ENCODE measurements at regions not wholly inside any gene's neighbourhood (a gene's known extent, or its start where the extent isn't known, plus 50 kb on each side); places are given as distances from the start of the nearest gene placed in this dataset.

DNA sequence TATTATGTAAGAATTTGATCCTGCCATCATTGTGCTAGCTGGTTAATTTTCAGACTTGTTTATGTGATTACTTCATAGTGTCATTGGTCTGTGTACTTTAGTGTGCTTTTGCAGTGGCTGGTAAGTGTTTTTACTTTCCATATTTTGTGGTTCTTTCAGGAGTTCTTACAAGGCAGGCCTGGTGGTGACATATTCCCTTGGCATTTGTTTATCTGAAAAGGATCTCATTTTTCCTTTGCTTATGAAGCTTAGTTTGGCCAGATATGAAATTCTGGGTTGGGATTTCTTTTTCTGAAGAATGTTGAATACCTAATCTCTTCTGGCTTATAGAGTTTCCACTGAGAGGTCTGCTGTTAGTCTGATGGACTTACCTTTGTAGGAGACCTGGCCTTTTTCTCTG, 72.8 kb upstream of the MC4R start:
- no peak for DNase-seq (ENCODE audit: low read depth)

DNA sequence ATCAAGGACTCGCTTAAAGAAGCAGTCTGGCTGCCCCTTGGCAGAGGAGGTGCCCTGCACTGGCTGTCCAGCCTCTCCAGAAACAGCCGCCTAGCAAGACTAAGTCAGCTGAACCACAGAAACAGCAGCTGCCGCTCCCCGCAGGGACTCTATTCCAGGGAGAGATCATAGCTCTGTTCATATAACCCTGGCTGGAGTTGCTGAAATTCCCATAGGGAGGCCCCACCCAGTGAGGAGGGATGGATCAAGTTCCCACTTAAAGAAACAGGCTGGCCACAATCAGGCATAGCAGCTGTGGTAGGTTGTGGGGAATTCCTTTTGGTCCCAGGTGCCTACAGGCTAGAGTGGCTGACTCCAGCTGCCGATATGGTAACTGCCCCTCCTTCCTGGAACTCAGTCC, 74.2 kb upstream of the MC4R start:
- no peak for DNase-seq (ENCODE audit: low read depth)

DNA sequence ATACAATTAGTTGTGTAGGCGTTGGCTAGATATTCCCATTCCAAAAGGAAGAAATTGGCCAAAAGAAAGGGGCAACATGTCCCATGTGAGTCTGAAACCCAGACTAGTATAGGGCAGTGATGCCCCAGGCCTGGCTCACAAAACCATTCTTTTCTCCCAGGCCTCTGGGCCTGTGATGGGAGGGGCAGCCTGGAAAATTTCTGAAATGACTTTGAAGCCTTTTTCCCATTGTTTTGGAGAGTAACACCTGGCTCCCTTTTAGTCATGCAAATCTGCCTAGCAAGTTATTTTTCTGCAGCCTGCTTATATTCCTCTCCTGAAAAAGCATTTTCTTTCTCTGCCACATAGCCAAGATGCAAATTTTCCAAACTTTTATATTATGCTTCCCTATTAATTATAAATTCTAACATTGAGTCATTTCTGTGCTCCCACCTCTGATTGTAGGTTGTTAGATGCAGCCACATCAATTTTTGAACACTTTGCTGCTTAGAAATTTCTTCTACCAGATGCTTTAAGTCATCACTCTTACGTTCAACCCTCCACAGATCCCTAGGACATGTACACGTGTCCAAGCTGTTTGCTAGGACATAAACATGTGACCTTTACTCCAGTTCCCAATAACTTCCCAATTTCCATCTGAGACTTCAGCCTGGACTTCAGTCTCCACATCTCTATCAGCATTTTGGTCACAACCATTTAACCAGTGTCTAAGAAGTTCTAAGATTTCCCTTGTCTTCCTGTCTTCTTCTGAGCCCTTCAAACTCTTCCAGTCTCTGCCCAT, 76.1 kb upstream of the MC4R start:
- no peak for DNase-seq (ENCODE audit: low read depth)

DNA sequence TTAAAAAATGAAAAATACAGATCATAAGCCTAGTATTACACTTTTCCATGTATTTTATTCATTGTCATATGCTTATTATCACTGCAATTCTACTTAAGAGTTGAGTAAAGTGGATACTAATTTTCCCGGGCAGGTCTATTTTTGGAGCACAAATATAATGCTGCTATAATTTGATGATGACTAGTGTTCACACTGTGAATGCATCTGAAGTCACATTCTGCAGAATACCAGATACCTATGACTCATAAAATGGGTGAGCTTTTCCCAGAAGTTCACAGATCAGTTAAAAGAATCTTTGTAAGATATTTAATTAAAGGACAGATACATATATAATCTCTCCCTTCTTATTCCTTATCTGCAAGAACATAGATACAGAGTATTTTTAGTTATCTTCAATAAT, 79.8 kb upstream of the MC4R start:
- no peak for DNase-seq (ENCODE audit: low read depth)

DNA sequence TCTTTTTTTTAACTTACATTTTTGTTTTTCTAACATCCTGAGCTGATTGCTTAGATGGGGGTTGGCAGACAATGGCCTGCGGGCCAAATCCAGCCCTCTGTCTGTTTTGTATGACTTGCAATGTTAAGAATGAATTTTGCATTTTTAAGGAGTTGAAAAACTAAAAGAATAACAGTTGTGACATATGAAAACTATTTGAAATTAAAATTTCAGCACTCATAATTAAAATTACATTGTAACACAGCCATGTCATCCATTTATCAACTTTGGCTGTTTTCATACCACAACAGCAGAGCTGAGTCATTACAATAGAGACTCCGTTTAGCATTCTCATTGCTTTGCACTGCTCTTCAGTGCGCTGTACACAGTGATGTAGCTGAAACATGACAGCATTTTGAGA, 94.1 kb upstream of the MC4R start:
- DNase-seq (ENCODE audit: low read depth), result no peak

DNA sequence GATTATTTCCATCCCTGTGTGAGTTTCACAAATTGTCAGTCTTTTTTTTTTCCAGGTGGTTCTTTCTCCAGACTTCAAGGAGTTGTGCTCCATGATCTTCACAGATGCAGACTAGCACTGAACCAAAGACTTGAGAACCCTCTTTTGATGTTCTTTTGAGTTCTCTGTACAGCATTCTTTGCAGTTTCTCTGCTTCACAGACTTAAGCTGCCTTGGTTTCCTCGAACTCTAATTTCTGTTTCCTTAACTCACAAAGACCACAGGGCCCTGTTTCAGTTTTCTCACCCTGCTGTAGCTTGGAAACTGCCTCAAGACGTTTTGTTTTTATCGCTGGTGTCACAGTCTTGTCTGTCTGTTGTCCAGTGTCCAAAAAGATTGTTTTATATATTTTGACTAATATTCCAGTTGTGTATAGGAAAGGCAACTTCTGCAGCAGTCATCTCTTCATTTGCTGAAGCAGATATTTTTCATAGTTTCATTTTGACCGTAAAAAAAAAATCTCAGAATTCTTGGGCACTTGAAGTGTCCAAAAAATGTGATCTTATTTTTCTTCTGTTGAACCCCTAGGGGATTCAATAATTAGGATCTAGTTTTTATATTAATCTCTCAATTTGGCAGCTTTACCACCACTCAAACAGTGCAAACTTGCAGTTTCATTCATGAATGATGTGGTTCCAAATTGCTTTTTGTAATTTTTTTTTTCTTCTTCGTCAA, 97.0 kb upstream of the MC4R start:
- no peak for DNase-seq (ENCODE audit: low read depth)

DNA sequence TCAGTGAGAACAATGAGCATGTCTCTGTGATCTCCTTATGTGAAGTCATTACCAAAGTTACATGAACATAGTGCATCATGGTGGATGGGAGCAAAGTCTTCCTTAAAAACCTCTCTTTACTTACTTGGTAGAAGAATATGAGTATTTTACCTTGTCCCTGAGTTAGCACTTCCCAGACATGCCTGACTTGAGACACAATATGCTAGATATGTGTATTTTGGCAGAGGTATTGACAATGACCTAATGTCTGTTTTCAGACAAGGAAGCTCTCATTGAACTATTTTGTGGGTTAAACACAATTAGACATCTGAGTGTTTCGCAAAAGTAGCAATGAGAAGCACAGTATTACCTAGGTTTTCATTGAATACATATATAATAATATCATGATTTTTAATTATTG, 99.1 kb upstream of the MC4R start:
- no peak for DNase-seq (ENCODE audit: low read depth)

DNA sequence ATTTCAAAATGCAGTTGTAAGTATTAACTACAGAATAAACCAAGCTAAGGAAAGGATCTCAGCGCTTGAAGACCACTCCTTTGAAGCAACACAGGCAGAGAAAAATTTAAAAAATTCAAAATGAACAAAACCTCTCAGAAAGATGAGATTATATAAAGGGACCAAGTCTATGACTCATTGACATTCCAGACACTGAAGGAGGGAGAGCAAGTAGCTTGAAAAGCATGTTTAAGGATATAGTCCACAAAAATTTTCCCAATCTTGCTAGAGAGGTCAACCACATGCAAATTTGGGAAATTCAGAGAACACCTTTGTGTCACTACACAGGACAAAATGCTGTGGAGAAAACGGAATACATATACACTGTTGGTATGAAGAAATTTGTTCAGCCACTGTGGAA, 112.6 kb upstream of the MC4R start:
- DNase-seq (ENCODE audit: low read depth), result no peak

DNA sequence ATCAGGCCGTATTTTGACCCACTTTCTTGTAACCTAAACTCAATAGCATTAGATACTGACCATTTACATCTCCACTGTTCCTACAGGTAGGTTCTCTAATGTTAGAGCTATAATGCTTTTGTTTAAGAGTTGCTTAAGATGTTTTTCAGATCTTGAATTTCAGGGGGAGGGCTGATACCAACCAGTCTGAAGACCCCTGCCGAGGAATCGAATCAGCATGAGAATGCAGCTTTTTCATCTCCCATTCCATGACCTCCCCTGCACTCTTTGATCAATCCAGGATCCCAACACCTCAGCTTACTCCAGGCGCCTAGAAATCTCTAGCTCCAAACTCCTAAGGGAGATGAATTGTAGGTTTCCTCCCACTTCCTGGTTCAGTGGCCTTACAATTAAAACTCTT, 120.5 kb upstream of the MC4R start:
- no peak for DNase-seq (ENCODE audit: low read depth)

DNA sequence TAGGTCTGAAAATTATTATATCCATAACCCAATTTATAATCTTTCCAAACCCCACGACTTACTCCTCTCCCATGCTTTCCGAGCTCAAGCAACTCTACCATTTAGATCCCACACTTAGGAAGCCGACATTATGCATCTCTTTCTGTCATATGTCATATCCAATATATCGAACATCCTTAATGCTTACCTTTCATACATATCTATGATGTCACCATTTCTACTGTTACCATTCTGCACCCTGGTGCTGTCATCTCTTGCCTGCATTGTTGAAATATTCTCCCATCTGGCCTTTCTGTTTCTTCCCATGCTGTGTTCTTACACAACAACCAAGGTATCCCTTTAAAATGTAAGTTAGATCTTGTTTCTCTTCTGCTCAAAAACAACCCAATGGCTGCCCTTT, 127.1 kb upstream of the MC4R start:
- DNase-seq (ENCODE audit: low read depth), result no peak

DNA sequence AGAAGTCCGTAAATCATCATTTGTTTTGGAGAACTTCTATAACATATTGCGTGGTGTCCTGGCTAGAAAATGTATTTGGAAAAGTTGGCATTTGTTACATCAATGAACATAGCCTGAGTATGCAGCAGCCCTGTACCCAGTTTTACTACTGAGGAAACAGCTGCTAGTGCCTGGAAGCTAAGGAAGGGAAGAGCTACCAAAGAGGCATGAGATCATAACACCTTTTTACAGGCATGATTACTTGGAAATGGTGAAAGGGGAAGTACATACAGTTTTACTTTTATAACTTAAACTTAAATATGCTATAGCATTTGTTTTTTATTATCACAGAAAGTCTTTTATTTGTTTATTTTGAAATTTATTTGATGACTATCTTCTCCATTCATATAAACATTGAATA, 128.4 kb upstream of the MC4R start:
- no peak for DNase-seq (ENCODE audit: low read depth)

DNA sequence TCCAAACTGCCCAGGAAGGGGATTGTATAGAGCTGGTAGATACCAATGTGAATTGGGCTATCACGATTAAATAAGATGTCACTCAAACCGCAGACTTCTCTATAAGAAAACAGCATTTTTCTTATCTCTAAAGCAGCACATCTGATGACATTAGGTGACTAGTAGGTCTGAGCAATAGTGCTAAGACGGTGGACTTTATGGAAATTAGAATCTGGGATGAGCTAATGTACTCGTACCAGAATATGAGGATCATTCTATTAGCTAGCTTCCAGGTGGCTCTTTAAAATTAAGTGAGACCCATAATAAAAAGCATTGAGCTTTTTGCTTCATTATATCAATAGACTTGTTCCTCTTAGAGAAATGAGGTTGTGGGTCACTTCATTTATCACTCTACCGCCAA, 130.0 kb upstream of the MC4R start:
- DNase-seq (ENCODE audit: low read depth), result no peak

DNA sequence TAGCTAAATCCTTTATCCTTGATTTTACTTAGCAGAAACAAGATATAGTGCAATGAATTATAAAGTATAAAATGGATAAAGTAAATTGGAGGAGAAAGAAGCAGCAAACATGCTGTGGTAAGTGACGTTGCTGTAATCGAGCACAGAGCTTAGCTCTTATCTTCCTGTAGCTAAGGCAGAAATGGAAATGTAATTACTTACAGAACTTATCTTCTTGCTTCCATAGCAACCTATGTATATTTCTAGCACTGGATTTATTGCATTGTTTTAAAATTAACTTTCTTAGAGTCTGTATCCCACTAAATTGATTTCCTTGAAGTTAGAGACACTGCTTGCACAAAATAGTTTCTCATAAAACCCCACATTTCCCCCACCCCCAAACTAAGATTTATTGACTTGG, 130.6 kb upstream of the MC4R start:
- DNase-seq (ENCODE audit: low read depth), result no peak

DNA sequence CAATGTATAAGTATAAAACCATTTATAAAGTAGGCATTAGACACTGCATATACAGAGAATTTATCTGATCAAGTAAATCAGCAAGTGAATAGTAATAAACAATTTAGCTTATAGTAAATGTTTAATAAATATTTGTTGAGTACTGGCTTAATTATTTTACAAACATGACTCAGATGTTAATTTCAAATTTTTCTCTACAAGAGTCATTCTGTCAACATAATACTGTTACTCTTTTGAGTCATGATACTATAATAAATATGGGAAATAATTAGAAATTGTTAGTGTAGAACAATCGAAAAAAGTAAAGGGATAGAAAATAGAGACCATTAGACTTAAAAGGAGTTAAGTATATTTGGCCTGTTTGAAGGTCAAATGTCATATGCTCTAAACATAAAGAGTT, 133.6 kb upstream of the MC4R start:
- DNase-seq (ENCODE audit: low read depth), result no peak

DNA sequence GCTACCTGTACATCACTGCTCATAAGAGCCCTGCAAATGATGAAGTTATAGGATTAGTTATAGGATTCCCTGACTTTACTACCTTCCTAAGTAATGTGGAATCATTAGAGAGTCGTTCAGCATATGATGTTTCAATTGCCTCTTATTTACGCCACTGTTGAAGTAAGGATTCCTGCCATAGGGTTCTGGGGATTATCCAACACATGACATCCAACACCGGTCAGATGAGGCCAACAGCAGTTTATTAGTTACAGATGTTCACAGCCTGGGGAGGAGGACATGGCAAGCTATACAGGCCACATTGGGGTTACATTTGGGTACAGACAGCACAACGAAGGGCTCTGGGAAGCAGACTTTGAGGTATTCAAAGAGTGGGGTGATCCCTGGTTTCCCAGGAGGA, 134.1 kb upstream of the MC4R start:
- peak; percentile 60 for DNase-seq (ENCODE audit: low read depth)

DNA sequence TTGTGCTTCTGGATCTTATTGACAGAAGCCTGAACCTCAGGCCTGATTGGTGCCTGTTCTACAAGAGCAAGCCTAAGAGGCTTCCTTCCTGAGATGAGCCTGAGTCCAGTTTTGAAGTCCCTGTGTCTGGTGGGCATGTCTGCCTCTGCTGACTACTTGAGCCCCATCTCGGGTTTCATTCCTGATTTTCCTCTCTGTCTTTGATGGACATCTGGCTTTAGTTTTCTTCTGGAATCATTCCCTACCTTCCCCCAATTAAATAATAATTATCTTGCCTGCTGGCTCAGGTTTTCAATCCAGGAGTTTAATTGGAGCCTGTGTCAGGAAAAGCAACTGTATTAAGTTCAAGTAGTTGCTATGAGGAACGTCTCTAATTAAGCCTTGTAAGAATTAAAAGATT, 135.5 kb upstream of the MC4R start:
- DNase-seq (ENCODE audit: low read depth), result no peak

DNA sequence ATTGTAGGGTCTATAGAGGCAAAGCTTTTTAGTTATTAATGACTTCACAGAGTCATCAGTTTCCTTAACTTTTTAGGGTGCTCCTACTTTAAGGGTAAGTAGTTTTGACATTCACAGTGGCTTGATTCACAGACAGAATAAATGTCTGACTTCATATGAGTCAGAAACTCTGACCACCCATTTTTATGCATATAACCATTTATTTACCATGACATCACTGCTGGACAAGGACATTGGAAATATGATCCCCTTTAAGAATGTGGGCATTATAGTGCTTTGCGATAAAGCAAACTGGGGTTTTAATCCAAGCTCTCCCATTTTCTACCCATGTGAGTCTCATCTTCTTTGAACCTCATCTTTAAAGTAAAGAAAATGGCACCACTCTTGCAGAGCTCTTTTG, 162.0 kb upstream of the MC4R start:
- DNase-seq (ENCODE audit: low read depth), result no peak

DNA sequence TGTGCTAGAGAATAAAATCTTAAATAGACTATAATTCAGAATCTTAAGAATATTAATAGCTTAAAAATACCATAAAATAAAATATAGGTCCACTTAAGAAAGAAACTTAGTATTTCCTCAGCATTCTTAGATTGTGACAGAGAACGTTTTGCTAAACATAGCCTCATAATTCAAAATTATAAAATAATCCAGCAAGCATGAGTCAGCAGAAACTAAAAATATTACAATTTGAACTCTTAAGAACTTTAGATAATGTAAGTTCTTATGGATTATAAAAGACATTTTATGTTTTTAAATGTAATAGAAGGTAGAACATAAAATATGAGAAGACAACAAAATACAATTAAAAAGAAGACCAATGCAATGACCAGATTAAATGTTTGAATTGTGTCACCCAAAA, 164.5 kb upstream of the MC4R start:
- DNase-seq (ENCODE audit: low read depth), result no peak

DNA sequence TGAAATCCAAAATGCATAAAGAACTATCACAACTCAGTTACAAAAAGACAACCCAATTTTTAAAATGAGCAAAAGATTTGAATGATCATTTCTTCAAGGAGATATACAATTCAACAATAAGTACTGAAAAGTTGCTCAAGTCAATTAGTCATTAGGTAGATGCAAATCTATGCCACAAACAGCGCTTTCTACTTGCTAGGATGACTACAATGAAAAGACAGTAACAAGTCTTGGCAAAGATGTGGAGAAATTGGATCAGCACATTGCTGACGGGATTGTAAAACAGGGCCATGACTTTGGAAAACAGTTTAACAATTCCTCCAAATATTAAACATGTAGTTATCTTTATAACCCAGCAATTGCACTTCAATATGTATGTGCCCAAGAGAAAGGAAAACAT, 166.3 kb upstream of the MC4R start:
- DNase-seq (ENCODE audit: low read depth), result no peak

DNA sequence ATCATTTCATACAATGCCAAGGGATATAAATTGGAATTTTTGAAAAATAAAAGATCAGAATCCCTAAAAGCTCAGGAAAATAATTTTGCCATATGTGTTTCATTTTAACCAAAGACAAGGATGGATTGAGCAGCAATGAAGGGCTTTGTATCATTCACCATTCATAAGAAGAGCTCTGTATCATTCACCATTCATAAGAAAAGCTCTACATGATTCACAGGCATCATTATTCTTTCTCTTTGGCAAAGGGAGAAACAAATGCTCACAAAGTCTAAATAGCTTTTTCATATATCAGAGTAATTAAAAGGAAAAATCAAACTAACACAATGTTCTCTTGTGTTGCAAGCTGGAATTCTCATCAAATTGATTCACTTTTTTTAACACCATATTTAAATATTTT, 169.1 kb upstream of the MC4R start:
- no peak for DNase-seq (ENCODE audit: low read depth)

DNA sequence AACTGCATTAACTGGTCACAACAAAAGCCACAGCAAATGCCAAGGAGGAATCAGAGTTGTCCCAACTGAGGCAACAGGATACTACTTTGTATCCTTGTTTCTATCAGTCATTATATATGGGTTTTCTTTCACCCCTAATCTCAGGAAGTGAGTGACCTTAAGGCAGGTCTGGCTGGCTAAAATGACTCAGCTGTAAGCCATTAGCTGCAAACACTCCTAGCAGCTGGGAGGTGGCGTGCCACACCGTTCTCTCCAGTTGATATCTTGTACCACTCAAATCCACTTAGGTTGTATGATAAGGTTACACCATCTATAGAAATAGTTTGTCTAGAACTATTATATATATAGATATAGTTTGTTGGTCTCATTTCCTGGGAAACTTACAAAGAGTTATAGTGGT, 171.1 kb upstream of the MC4R start:
- DNase-seq (ENCODE audit: low read depth), result no peak

DNA sequence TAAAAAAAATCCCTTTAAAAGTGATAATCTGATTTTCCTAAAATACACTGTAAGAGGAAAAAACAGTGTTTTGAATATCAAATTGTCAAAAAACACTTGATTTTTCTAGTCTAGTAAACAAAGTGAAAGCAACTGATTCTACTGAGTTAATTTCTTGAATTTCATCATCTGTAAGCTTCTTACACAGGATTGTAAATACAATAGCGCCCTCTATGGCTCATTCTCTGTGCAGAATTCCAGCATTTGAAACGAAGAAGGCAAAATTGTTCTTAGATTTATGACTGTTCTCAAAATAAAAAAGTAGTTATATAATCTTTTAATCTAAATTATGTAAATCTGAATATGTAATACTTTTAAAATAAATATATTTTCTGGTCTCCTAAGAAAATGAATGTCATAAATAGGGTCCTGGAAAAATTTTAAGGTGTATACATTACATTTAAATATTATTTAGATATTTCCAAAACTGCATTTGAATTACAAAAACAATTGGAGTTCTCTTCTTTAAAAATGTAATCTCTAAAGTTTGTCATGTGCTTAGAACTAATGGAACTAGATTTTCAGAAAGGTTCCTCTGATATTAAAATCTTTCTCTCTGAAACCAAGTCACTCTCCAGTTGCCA, 176.9 kb upstream of the MC4R start:
- DNase-seq (ENCODE audit: low read depth), result peak; percentile 75

DNA sequence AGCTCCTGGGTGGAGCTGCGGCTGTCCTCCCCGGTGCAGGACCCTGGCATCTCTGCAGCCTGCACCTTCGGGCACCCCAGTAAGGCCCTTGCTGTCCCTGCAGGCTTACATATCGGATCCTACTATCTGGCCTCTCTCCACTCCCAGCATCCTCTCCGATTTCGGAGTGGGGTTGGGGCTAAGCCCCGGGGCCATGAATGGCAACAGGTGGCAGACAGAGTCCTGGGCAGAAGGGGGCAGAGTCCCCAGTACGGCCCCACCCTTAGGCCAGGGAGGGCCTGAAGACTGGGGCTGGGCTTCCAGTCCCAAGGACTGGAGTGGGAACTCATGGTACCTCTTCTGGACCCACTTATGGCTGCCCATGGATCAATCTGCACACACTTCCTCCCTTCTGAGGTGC, 180.4 kb upstream of the MC4R start:
- DNase-seq (ENCODE audit: low read depth), result no peak

DNA sequence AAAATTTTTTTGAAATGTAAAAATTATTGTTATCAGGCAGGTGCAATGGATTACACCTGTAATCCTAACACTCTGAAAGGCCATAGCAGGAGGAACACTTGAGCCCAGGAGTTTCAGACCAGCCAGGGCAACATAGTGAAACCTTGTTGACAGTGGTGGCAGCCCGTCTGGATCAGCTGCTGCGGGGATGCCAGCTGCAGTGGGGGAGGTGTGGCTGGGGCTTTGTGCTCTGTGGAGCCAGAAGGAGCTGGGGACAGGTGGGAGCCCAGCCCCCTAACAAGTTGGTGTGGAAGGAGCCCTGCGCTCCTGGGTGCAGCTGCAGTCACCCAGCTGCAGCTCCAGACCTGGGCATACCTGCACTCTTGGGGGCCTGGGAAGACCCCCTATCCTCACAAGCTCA, 182.4 kb upstream of the MC4R start:
- no peak for DNase-seq (ENCODE audit: low read depth)
